ENCODE measurements at regions not wholly inside any gene's neighbourhood (a gene's known extent, or its start where the extent isn't known, plus 50 kb on each side); places are given as distances from the start of the nearest gene placed in this dataset.
"Not testable (repeated sequence)": the region's sequence is repeated elsewhere in the genome, so short reads cannot be mapped to it uniquely, and the experiment has no call there.

GRCh38 chr13:73162912-73163911 lies 104.4 kb downstream of the KLF5 start:
- no peak overlapping the region for H3K4me3 ChIP-seq (ENCODE audit: insufficient read depth, low read depth, low read length)
- H3K27ac ChIP-seq (ENCODE audit: insufficient read depth, low read depth, low read length, poor library complexity, severe bottlenecking) = no peak overlapping the region
- H3K4me1 ChIP-seq (ENCODE audit: control insufficient read depth, insufficient read depth, low read length) = no peaks in the 10 kb centered on the region
- H3K9me3 ChIP-seq (ENCODE audit: control insufficient read depth, low read length) = no peaks in the 10 kb centered on the region
- WGBS, 2 experiments = 96% methylated on average over 1 of the region's 2 CpGs
- H3K27me3 ChIP-seq (ENCODE audit: control insufficient read depth, insufficient read depth, low read length, poor library complexity, severe bottlenecking) = no peaks in the 10 kb centered on the region
- H3K36me3 ChIP-seq (ENCODE audit: control insufficient read depth, insufficient read depth, low read length) = no peaks in the 10 kb centered on the region

GRCh38 chr13:73160371-73161031 lies 101.7 kb downstream of the KLF5 start:
- H3K27ac ChIP-seq (ENCODE audit: insufficient read depth, low read depth, low read length, poor library complexity, severe bottlenecking); H3K36me3 ChIP-seq (ENCODE audit: control insufficient read depth, insufficient read depth, low read length); H3K4me3 ChIP-seq (ENCODE audit: insufficient read depth, low read depth, low read length); H3K9me3 ChIP-seq (ENCODE audit: control insufficient read depth, low read length); H3K27me3 ChIP-seq (ENCODE audit: control insufficient read depth, insufficient read depth, low read length, poor library complexity, severe bottlenecking); H3K4me1 ChIP-seq (ENCODE audit: control insufficient read depth, insufficient read depth, low read length): not testable (repeated sequence)
- WGBS, 2 experiments = 86 to 94% methylated on average over 5 of the region's 5 CpGs

GRCh38 chr13:73158851-73159250 lies 100.0 kb downstream of the KLF5 start:
- Histone ChIP-seq H3K4me3 (ENCODE audit: insufficient read depth, low read depth, low read length) (no peak overlapping the region), H3K36me3 (ENCODE audit: control insufficient read depth, insufficient read depth, low read length) (no peaks in the 10 kb centered on the region), H3K9me3 (ENCODE audit: control insufficient read depth, low read length) (no peaks in the 10 kb centered on the region), H3K27me3 (ENCODE audit: control insufficient read depth, insufficient read depth, low read length, poor library complexity, severe bottlenecking) (no peaks in the 10 kb centered on the region), H3K4me1 (ENCODE audit: control insufficient read depth, insufficient read depth, low read length) (no peaks in the 10 kb centered on the region), H3K27ac (ENCODE audit: insufficient read depth, low read depth, low read length, poor library complexity, severe bottlenecking) (no peak overlapping the region)

- H3K27me3 ChIP-seq (ENCODE audit: control insufficient read depth, insufficient read depth, low read length, poor library complexity, severe bottlenecking) = no peaks in the 10 kb centered on the region
- no peak overlapping the region for H3K27ac ChIP-seq (ENCODE audit: insufficient read depth, low read depth, low read length, poor library complexity, severe bottlenecking)
- H3K4me1 ChIP-seq (ENCODE audit: control insufficient read depth, insufficient read depth, low read length) = no peaks in the 10 kb centered on the region
- H3K4me3 ChIP-seq (ENCODE audit: insufficient read depth, low read depth, low read length) = no peak overlapping the region
- H3K9me3 ChIP-seq (ENCODE audit: control insufficient read depth, low read length) = no peaks in the 10 kb centered on the region
- H3K36me3 ChIP-seq (ENCODE audit: control insufficient read depth, insufficient read depth, low read length) = no peaks in the 10 kb centered on the region
- WGBS, 2 experiments = 92% methylated on average over 2 of the region's 2 CpGs
Observed at GRCh38 chr13:73157031-73157430, 98.2 kb downstream of the KLF5 start.

GRCh38 chr13:73146707-73147106 lies 87.9 kb downstream of the KLF5 start:
- Histone ChIP-seq H3K27ac (ENCODE audit: insufficient read depth, low read depth, low read length, poor library complexity, severe bottlenecking) (no peak overlapping the region), H3K4me3 (ENCODE audit: insufficient read depth, low read depth, low read length) (no peak overlapping the region)
- WGBS, 2 experiments = 95 to 100% methylated on average over 1 to 2 of the region's 2 CpGs

GRCh38 chr13:73142071-73142470 lies 83.3 kb downstream of the KLF5 start:
- Histone ChIP-seq H3K4me3 (ENCODE audit: insufficient read depth, low read depth, low read length) (no peak overlapping the region), H3K4me1 (ENCODE audit: control insufficient read depth, insufficient read depth, low read length) (peaks cover 15% of the 10 kb centered on the region), H3K36me3 (ENCODE audit: control insufficient read depth, insufficient read depth, low read length) (no peaks in the 10 kb centered on the region), H3K27me3 (ENCODE audit: control insufficient read depth, insufficient read depth, low read length, poor library complexity, severe bottlenecking) (no peaks in the 10 kb centered on the region), H3K9me3 (ENCODE audit: control insufficient read depth, low read length) (no peaks in the 10 kb centered on the region), H3K27ac (ENCODE audit: insufficient read depth, low read depth, low read length, poor library complexity, severe bottlenecking) (no peak overlapping the region)
- 87 to 92% methylated on average over 5 of the region's 5 CpGs for WGBS, 2 experiments

More at GRCh38 chr13:73146707-73147106, 87.9 kb downstream of the KLF5 start:
- Histone ChIP-seq H3K27me3 (ENCODE audit: control insufficient read depth, insufficient read depth, low read length, poor library complexity, severe bottlenecking) (no peaks in the 10 kb centered on the region), H3K4me1 (ENCODE audit: control insufficient read depth, insufficient read depth, low read length) (peaks cover 4% of the 10 kb centered on the region), H3K9me3 (ENCODE audit: control insufficient read depth, low read length) (no peaks in the 10 kb centered on the region), H3K36me3 (ENCODE audit: control insufficient read depth, insufficient read depth, low read length) (no peaks in the 10 kb centered on the region)

- 74 to 77% methylated on average over 4 of the region's 4 CpGs for WGBS, 2 experiments
- no peak overlapping the region for H3K4me3 ChIP-seq (ENCODE audit: insufficient read depth, low read depth, low read length)
- H3K9me3 ChIP-seq (ENCODE audit: control insufficient read depth, low read length) = no peaks in the 10 kb centered on the region
- H3K4me1 ChIP-seq (ENCODE audit: control insufficient read depth, insufficient read depth, low read length) = peaks cover 15% of the 10 kb centered on the region
- no peaks in the 10 kb centered on the region for H3K36me3 ChIP-seq (ENCODE audit: control insufficient read depth, insufficient read depth, low read length)
- no peak overlapping the region for H3K27ac ChIP-seq (ENCODE audit: insufficient read depth, low read depth, low read length, poor library complexity, severe bottlenecking)
- no peaks in the 10 kb centered on the region for H3K27me3 ChIP-seq (ENCODE audit: control insufficient read depth, insufficient read depth, low read length, poor library complexity, severe bottlenecking)
Observed at GRCh38 chr13:73141292-73141771, 82.5 kb downstream of the KLF5 start.

GRCh38 chr13:73140801-73141200 lies 82.0 kb downstream of the KLF5 start:
- Histone ChIP-seq H3K36me3 (ENCODE audit: control insufficient read depth, insufficient read depth, low read length) (no peaks in the 10 kb centered on the region), H3K4me1 (ENCODE audit: control insufficient read depth, insufficient read depth, low read length) (peaks cover 15% of the 10 kb centered on the region), H3K4me3 (ENCODE audit: insufficient read depth, low read depth, low read length) (no peak overlapping the region), H3K27ac (ENCODE audit: insufficient read depth, low read depth, low read length, poor library complexity, severe bottlenecking) (no peak overlapping the region), H3K9me3 (ENCODE audit: control insufficient read depth, low read length) (no peaks in the 10 kb centered on the region), H3K27me3 (ENCODE audit: control insufficient read depth, insufficient read depth, low read length, poor library complexity, severe bottlenecking) (no peaks in the 10 kb centered on the region)
- WGBS, 2 experiments = 88 to 96% methylated on average over 2 of the region's 2 CpGs

- WGBS, 2 experiments = 59 to 68% methylated on average over 10 to 11 of the region's 11 CpGs
- H3K4me3 ChIP-seq (ENCODE audit: insufficient read depth, low read depth, low read length) = no peak overlapping the region
- H3K27ac ChIP-seq (ENCODE audit: insufficient read depth, low read depth, low read length, poor library complexity, severe bottlenecking) = no peak overlapping the region
- peaks cover 15% of the 10 kb centered on the region for H3K4me1 ChIP-seq (ENCODE audit: control insufficient read depth, insufficient read depth, low read length)
- no peaks in the 10 kb centered on the region for H3K27me3 ChIP-seq (ENCODE audit: control insufficient read depth, insufficient read depth, low read length, poor library complexity, severe bottlenecking)
- no peaks in the 10 kb centered on the region for H3K36me3 ChIP-seq (ENCODE audit: control insufficient read depth, insufficient read depth, low read length)
- no peaks in the 10 kb centered on the region for H3K9me3 ChIP-seq (ENCODE audit: control insufficient read depth, low read length)
Observed at GRCh38 chr13:73138638-73139491, 80.1 kb downstream of the KLF5 start.

Measured in ectodermal cell (in vitro differentiated cells).